C4-2B (cell line): ENCODE measurements at regions not wholly inside any gene's neighbourhood (a gene's known extent, or its start where the extent isn't known, plus 50 kb on each side); places are given as distances from the start of the nearest gene placed in this dataset.

Source experiments
- CTCF ChIP-seq: fragments of 450-650 bp; conservative IDR thresholded peaks from 2 replicates; pipeline ENCODE4 v1.5.1; 2017; ENCODE audit warnings: mild to moderate bottlenecking
- ZFX ChIP-seq: fragments of 450-650 bp; IDR thresholded peaks from 2 replicates; pipeline ENCODE4 v1.6.1; 2017

GRCh38 chrX:91081873-91082272 lies 352.8 kb upstream of the PABPC5 start:
- TF ChIP-seq CTCF: no peak
- TF ChIP-seq ZFX: no peak
